ENCODE measurements at regions not wholly inside any gene's neighbourhood (a gene's known extent, or its start where the extent isn't known, plus 50 kb on each side); places are given as distances from the start of the nearest gene placed in this dataset.

DNA sequence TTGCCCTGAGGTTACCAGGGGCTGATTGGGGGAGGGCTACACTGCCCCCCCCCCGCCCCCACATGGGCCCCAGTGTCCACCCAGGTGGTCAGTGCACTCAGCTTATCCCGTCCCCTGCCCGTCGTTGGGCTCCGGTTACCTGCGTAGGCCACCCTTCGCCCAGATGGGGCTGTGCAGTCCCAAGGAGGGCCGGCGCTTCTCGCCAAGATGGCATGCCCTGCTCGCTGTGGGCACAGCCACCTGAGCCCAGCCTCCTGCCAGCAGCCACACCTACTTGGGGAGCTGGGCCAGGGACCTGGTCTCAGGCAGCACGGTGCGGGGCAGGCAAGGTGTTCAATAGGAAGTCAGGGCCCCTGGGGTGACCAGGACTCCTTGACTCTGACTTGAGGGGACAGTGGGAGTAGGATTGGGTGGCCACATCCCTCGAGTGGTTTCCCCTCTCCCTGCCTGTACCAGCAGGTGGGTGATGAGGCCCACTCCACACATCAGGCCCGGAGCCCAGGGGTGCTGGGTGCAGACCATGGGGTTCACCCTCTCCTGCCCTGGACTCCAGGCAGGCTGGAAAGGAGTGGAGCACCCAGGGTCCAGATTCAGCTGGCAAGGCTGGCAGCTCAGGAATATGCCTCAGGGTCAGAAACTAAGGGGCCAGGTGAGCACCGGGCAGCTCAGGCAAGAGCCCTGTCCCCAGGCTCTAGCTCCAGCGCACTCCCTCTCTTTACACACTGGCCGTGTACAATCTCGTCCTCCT is 170.3 kb downstream of the GLI2 start:
- DNase-seq = no peak

- DNase-seq = no peak
These were observed 171.2 kb downstream of the GLI2 start for GRCh38 chr2:120906914-120907313.

GRCh38 chr2:120907822-120908221 is 172.2 kb downstream of the GLI2 start:
- no peak for DNase-seq

- no peak for DNase-seq
These were observed 172.8 kb downstream of the GLI2 start for GRCh38 chr2:120908314-120908975.

GRCh38 chr2:120909102-120909501 is 173.4 kb downstream of the GLI2 start:
- no peak for DNase-seq

GRCh38 chr2:120910164-120910563 is 174.5 kb downstream of the GLI2 start:
- no peak for DNase-seq

GRCh38 chr2:120910956-120911951 is 175.6 kb downstream of the GLI2 start:
- DNase-seq = no peak

GRCh38 chr2:120912101-120912985 is 176.7 kb downstream of the GLI2 start:
- no peak for DNase-seq

- no peak for DNase-seq
These were observed 178.5 kb downstream of the GLI2 start for GRCh38 chr2:120913972-120914838.

GRCh38 chr2:120914839-120915521 is 179.3 kb downstream of the GLI2 start:
- DNase-seq = no peak

GRCh38 chr2:120915670-120916069 is 180.0 kb downstream of the GLI2 start:
- no peak for DNase-seq

DNA sequence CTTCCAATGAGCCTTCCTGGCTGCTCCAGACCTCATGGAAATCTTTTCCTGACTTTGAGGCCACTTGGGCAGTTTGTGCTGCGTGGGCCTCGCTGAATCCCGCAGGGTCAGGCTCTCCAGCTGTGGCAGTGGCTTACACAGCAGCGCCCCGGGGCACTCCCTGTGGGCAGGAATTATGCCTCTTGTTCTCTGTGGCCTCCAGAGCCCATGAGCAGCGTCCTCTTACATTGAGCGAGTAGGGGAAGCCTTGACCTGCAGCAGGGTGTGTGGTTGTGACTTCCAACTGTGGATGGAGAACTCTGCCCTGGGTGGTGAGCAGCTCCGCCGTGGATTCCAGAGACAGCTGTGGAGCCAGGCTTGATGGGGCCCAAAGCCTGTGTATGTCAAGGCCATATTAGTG is 180.8 kb downstream of the GLI2 start:
- no peak for DNase-seq

- DNase-seq = no peak
These were observed 182.2 kb downstream of the GLI2 start for GRCh38 chr2:120917886-120918285.

DNA sequence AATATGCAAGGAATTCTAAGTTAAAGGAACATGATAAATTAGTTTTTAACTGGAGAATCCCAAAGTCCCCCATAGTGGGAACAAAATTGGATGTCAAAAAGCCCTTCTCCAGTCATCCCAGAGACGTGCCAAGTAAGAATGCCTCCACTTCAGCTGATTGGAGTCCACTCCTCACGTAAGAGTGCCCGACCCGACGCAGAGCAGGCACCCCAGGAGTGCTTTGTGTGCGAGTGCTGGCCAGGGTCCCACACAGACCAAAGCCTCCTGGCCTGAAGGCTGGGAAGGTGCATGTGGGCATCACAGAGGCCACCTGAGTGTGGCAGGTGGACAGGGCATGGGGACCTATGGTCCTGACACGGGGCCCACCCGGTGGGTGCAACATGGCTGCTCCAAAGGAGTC is 183.5 kb downstream of the GLI2 start:
- DNase-seq = no peak

DNA sequence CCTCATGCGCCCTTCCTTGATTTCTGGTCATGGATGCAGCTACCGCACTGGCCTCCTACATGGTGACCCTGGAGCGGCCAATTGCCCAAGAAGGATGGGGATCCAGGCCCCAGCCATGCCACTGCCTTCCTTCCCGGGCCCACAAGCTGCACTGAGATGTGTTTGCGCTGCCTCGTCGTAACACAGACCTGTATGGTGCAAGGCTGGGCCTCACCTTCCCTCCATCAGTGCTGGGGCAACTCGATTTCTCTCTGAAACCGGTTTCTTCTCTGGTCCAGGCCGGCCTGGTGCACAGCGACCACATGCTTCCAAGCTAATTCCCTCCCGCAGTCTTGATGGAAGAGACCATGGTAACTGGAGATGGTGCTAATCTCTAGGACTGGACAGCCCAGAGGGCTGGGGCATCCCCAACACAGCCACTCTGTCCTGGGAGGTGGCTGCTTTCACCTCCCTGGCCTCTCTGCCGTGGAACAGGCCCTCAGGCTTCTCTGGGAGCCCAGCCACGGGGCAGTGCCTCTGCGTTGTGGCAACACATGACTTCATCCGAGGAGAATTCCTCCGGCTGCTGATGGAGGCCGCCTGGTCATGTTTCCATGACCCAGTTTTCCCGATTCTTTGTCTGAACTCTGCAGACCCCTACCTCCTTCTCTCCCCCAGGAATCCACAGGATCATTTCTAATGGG is 184.2 kb downstream of the GLI2 start:
- no peak for DNase-seq

DNA sequence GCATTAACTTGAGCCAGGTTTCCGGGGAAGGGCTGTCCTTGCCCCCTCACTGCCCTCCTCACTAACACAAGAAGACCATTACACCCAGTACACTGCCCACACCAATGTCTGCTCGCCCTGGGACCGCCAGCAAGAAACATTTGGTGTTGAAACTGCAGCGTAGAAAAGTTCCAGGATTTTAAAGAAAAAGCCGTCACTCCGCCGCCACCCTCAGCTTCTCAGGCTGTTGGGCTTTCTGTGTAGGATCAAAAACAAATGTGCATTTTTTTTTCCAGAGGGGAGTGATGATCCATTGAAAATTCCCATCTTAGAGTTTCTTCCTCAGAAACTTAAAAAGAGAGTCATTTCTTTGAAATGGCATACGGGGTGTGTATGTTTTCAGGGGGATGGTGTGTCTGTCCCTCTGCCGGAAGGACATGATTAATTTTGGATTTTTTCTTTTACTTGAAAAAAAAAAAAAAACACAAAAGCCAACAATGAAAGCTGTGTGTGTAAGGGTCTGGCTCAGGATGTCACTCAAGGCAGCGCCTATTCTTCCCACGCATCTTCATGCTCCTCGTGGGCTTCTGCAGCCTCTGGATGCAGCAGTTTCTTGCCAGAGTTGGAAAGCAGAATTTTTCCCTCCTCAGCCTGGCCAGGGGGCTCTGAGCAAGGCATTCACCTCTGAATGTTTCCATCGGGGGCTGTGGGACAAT is 184.9 kb downstream of the GLI2 start:
- DNase-seq = no peak

DNA sequence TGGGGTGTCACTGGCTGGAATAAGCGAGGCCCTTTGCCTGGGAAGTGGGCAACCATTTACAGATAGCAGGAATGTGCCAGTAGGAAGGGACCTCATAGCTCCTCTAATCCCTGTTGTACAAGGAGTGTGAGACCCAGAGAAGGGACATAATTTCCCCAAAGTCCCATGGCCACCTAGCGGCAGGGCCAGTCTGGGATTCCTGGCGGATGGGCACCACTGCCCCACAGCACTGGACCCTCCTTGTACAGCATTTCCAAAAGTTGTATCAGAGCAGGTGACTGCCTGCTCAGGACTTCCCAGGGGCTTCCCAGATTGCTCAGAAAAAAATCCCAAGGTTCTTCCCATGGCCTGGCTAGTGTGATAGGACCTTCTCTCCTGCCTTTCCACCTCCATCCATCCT is 185.8 kb downstream of the GLI2 start:
- no peak for DNase-seq

DNA sequence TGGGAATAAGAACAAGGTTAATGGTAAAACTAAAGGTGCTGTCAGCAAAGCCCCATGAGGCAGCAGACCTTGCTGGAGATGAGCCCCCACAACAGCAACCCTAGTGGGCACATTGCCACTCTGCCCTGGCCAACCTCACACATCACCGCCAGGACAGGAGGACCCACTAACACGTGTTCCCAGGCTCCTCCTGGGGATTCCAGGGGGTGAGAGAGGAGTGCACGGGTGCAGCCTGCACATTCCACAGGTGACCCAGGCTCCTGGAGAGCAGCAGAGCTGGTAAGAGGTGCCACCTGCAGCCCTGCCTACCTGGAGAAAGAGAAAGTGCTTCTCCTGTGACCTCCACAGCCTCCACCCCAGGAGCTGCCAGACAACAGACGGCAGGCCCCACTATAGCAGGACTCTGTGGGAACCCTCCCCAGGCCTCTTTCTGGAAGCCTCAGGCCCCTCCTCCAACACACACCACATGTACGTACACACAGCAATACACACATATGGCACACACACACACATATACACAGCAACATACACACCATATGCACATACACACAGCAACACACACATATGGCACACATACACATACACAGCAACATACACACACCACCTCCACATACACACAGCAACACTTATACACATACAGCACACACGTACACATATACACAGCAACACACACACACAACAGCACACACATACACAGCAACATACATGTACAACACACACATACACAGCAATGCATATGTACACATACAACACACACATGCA is 187.1 kb downstream of the GLI2 start:
- no peak for DNase-seq

GRCh38 chr2:120923426-120923825 is 187.8 kb downstream of the GLI2 start:
- no peak for DNase-seq
